ENCODE measurements at regions not wholly inside any gene's neighbourhood (a gene's known extent, or its start where the extent isn't known, plus 50 kb on each side); places are given as distances from the start of the nearest gene placed in this dataset.

DNA sequence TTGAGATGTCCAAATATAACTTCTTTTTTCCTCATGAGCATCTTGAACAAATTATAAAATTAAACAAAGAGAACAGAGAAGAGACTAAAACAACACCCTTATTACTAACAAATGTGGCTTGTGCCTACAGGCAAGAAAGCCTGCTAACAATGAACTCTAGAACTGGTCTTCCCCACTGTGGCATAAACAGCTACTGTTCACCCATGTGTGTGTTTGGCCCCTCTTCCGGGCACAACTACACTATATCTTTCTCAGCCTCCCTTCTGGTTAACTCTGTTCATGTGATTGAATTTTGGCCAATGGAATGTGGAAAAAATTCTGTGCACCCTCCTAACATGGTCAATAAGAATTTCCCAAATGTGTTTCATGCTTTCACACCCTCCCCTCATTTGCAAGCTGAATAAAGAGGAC, 117.0 kb downstream of the KBTBD2 start:
- TF ChIP-seq, protein P1, sequence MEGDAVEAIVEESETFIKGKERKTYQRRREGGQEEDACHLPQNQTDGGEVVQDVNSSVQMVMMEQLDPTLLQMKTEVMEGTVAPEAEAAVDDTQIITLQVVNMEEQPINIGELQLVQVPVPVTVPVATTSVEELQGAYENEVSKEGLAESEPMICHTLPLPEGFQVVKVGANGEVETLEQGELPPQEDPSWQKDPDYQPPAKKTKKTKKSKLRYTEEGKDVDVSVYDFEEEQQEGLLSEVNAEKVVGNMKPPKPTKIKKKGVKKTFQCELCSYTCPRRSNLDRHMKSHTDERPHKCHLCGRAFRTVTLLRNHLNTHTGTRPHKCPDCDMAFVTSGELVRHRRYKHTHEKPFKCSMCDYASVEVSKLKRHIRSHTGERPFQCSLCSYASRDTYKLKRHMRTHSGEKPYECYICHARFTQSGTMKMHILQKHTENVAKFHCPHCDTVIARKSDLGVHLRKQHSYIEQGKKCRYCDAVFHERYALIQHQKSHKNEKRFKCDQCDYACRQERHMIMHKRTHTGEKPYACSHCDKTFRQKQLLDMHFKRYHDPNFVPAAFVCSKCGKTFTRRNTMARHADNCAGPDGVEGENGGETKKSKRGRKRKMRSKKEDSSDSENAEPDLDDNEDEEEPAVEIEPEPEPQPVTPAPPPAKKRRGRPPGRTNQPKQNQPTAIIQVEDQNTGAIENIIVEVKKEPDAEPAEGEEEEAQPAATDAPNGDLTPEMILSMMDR (IDR thresholded peaks at IDR 0.05 in 4 of 5, conservative IDR thresholded peaks at IDR 0.05 in 1 of 5), result no peak
- no peak for TF ChIP-seq POLR2A (IDR thresholded peaks at IDR 0.05)

Data from gastrocnemius medialis (tissue), 4 donors.